Common myeloid progenitor, CD34-positive (primary cell): ENCODE measurements at regions not wholly inside any gene's neighbourhood (a gene's known extent, or its start where the extent isn't known, plus 50 kb on each side); places are given as distances from the start of the nearest gene placed in this dataset.
A peak's percentile ranks its signal among the peaks of the same experiment; 100 is the strongest.

Experiments
- CTCF ChIA-PET: fragments of 350-600 bp; sonication (Branson Sonifier 250); formaldehyde crosslinking; loops from one replicate; lab custom pipeline; 2021; ENCODE audit warnings: antibody characterized with exemption; lab: Charles Lee
- POLR2A ChIA-PET: fragments of 350-600 bp; sonication (Branson Sonifier 250); formaldehyde crosslinking; loops from one replicate; lab custom pipeline; 2021; ENCODE audit warnings: antibody characterized with exemption; lab: Charles Lee
- DNase-seq, 3 donors: peaks; one replicate each; pipeline versions ENCODE4 v3.0.0 to v3.0.0-alpha.2; 2013
- H3K27ac ChIP-seq, 2 experiments: 1 replicate in 1 of 2; 2 replicates in 1 of 2; pipeline ENCODE4 v1.7.0; 2013; ENCODE audit warnings: inconsistent platforms in 2 of 2, low read length in 2 of 2, mild to moderate bottlenecking in 2 of 2, low read depth in 1 of 2, moderate library complexity in 1 of 2; ENCODE audit not compliant: severe bottlenecking in 2 of 2, insufficient read depth in 1 of 2, poor library complexity in 1 of 2
- H3K27me3 ChIP-seq, 5 experiments: replicated peaks in 2 of 5; 1 replicate in 3 of 5; 2 replicates in 2 of 5; pipeline versions ENCODE4 v1.6.1 to v1.7.0; 2013; ENCODE audit warnings: low read length in 4 of 5, mild to moderate bottlenecking in 2 of 5, moderate library complexity in 2 of 5, inconsistent platforms in 1 of 5; ENCODE audit not compliant: insufficient read depth in 5 of 5, control insufficient read depth in 4 of 5
- H3K36me3 ChIP-seq, 4 experiments: 1 replicate in 2 of 4; 2 replicates in 2 of 4; pipeline versions ENCODE4 v1.6.1 to v1.7.0; 2013; ENCODE audit warnings: low read length in 3 of 4, control low read depth in 1 of 4, mild to moderate bottlenecking in 1 of 4; ENCODE audit not compliant: control insufficient read depth in 4 of 4, insufficient read depth in 4 of 4
- H3K4me1 ChIP-seq, 4 experiments: 1 replicate in 3 of 4; 2 replicates in 1 of 4; pipeline versions ENCODE4 v1.6.1 to v1.7.1; 2013; ENCODE audit warnings: low read length in 3 of 4, mild to moderate bottlenecking in 3 of 4, control low read depth in 1 of 4, inconsistent platforms in 1 of 4, moderate library complexity in 1 of 4; ENCODE audit not compliant: control insufficient read depth in 4 of 4, insufficient read depth in 4 of 4; ENCODE audit errors: control extremely low read depth in 1 of 4
- H3K4me3 ChIP-seq, 7 experiments: 1 replicate in 4 of 7; 2 replicates in 3 of 7; pipeline versions ENCODE4 v1.5.1 to v1.7.0; 2013; ENCODE audit warnings: mild to moderate bottlenecking in 7 of 7, low read length in 6 of 7, moderate library complexity in 6 of 7, inconsistent platforms in 2 of 7, low read depth in 2 of 7, control low read depth in 1 of 7; ENCODE audit not compliant: insufficient read depth in 4 of 7, control insufficient read depth in 1 of 7; ENCODE audit errors: extremely low read depth in 1 of 7
- H3K9me3 ChIP-seq, 5 experiments: 1 replicate in 4 of 5; 2 replicates in 1 of 5; pipeline versions ENCODE4 v1.6.1 to v1.7.1; 2013; ENCODE audit warnings: low read length in 4 of 5, mild to moderate bottlenecking in 2 of 5, inconsistent platforms in 1 of 5, low read depth in 1 of 5, moderate library complexity in 1 of 5; ENCODE audit not compliant: control insufficient read depth in 4 of 5, insufficient read depth in 2 of 5; ENCODE audit errors: control extremely low read depth in 1 of 5
- WGBS: methylation state at CpG from one replicate; pipeline ENCODE4 v1.1.5; 2013; ENCODE audit not compliant: insufficient coverage; 5-methylcytosine and 5-hydroxymethylcytosine counted together

DNA sequence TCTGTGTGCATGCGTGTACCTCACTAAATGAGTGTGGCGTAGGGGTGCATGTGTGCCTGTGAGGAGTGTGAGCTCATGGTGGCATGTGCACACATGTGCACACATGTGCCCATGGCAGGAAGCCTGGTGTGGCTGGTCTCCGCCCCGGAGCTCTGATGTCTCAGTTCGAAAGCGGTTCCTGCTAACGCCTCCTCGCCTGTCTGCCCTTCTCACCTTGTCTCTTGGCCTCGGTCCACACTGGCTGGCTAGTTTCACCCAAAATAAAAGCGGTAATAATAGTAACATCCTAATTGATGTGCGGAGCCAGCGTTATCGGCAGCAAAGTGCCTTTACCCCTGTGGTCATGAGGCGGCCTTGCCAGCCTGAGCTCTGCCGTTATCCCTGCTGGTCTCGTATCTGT is 1190.4 kb downstream of the BRD1 start:
- Histone ChIP-seq H3K27me3 (no peaks in the 10 kb centered on the region), H3K9me3 (no peaks in the 10 kb centered on the region), H3K4me3 (no peak overlapping the region), H3K4me1 (peaks cover 0 to 18% (median 9%) of the 10 kb centered on the region in 4 experiments), H3K36me3 (no peaks in the 10 kb centered on the region), H3K27ac (no peak overlapping the region)
- CTCF ChIA-PET = no interaction called here
- 95% methylated on average over 16 of the region's 16 CpGs for WGBS
- no peak for DNase-seq
- POLR2A ChIA-PET = no interaction called here

DNA sequence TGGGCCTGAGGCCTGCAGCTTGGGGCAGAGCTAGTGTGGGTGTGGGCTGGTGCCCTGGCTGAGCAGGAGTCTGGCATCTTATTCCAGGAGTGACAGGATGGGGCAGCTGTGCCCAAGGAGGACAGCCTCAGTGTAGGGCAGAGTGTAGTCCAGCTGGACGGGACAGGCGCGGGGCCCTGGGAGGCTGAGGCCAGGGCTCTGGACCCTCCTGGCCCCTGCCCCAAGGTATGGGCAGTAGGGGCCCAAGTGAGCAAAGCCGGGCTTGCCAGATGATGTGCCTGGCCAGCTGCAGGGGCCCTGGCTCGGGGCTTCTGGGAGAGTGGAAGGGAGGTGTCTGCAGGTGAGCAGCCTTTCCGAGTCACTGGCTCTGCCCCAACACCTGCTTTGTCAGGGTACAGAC is 1190.9 kb downstream of the BRD1 start:
- ChIA-PET CTCF (no interaction called here), POLR2A (no interaction called here)
- Histone ChIP-seq H3K4me1 (peaks cover 0 to 18% (median 9%) of the 10 kb centered on the region in 4 experiments), H3K27me3 (no peaks in the 10 kb centered on the region), H3K9me3 (no peaks in the 10 kb centered on the region), H3K36me3 (no peaks in the 10 kb centered on the region), H3K27ac (no peak overlapping the region), H3K4me3 (no peak overlapping the region)
- 98% methylated on average over 6 of the region's 6 CpGs for WGBS
- DNase-seq = no peak

DNA sequence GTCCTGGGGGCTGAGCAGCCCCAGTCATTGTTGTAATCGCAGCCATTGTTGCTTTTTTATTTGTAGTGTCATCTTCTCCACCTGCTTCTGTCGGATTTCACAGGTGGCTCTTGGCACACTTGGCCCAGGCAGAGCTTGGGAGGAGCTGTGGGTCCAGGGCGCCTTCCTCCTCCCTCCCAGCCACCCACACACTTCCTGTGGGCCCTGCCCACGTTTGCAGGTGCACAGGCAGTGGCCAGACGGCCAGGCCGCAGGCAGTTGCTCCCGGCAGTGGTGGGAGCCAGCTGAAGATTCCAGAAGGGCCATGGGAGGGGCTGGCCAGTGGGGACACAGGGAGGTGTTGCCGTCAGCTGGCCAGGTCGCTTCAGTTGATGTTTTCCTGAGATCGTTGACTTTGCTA is 1191.9 kb downstream of the BRD1 start:
- Histone ChIP-seq H3K27me3 (no peaks in the 10 kb centered on the region), H3K36me3 (no peaks in the 10 kb centered on the region), H3K4me3 (peak overlapping the region in 1 of 7 experiments; percentile 0), H3K27ac (no peak overlapping the region), H3K9me3 (no peaks in the 10 kb centered on the region), H3K4me1 (peaks cover 0 to 18% (median 9%) of the 10 kb centered on the region in 4 experiments)
- ChIA-PET CTCF (no interaction called here), POLR2A (no interaction called here)
- peak; percentile 1 to 24 (median 6) for DNase-seq
- 53% methylated on average over 4 of the region's 10 CpGs for WGBS

DNA sequence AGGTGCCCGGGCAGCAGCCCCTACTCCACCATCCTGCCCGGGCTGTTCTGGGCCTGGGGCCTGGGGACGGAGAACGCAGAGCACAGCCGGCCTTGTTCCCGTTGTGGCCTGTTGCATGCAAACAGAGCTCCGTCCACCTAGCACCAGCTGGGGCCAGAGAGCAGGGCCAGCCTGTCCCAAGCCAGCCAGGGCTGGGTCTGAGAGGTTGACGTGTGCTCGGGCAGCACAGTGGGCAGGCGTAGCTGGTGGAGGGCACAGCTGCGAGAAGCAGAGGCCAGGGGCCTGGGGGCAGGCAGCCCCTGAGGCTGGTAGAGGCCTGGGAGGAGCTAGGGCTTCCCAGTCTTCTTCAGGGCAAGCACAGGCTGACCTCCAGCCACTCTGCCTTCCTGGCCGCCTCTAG is 1192.6 kb downstream of the BRD1 start:
- no peaks in the 10 kb centered on the region for H3K36me3 ChIP-seq
- H3K4me1 ChIP-seq = peaks cover 0 to 18% (median 9%) of the 10 kb centered on the region in 4 experiments
- H3K4me3 ChIP-seq = no peak overlapping the region
- DNase-seq = no peak
- ChIA-PET POLR2A (no interaction called here), CTCF (no interaction called here)
- no peaks in the 10 kb centered on the region for H3K9me3 ChIP-seq
- no peak overlapping the region for H3K27ac ChIP-seq
- H3K27me3 ChIP-seq = no peaks in the 10 kb centered on the region
- WGBS = 91% methylated on average over 12 of the region's 12 CpGs

DNA sequence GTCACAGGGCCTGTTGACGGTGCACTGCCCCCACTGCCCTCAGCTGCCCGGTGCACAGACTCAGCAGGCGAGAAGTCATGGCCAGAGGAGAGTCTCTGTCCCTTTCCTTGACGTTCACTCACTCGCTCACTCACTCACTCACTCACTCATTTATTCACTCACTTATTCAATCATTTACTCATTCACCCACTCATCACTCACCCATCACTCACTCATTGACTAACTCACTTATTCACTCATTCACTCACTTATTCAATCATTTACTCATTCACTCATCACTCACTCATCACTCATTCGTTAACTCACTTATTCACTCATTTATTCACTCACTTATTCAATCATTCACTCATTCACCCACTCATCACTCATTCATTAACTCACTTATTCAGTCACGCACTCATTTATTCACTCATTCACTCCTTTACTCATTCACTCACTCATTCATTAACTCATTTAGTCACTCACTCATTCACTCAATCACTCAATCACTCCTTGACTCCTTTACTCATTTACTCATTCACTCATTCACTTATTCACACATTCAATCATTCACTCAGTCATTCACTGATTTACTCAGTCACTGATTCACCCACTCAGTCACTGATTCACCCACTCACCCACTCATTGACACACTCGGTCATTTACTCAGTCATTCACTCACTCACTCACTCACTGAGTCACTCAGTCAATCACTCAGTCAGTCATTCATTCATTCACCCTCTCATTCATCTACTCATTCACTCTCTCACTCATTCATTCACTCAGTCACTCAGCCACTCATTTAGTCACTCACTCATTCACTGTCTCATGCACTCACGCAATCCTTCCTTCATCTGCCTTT is 1193.5 kb downstream of the BRD1 start:
- no peak overlapping the region for H3K4me3 ChIP-seq
- WGBS = 92% methylated on average over 9 of the region's 9 CpGs
- peaks cover 0 to 18% (median 9%) of the 10 kb centered on the region in 4 experiments for H3K4me1 ChIP-seq
- DNase-seq = no peak
- H3K36me3 ChIP-seq = no peaks in the 10 kb centered on the region
- ChIA-PET CTCF (no interaction called here), POLR2A (no interaction called here)
- H3K27ac ChIP-seq = no peak overlapping the region
- no peaks in the 10 kb centered on the region for H3K27me3 ChIP-seq
- H3K9me3 ChIP-seq = no peaks in the 10 kb centered on the region

DNA sequence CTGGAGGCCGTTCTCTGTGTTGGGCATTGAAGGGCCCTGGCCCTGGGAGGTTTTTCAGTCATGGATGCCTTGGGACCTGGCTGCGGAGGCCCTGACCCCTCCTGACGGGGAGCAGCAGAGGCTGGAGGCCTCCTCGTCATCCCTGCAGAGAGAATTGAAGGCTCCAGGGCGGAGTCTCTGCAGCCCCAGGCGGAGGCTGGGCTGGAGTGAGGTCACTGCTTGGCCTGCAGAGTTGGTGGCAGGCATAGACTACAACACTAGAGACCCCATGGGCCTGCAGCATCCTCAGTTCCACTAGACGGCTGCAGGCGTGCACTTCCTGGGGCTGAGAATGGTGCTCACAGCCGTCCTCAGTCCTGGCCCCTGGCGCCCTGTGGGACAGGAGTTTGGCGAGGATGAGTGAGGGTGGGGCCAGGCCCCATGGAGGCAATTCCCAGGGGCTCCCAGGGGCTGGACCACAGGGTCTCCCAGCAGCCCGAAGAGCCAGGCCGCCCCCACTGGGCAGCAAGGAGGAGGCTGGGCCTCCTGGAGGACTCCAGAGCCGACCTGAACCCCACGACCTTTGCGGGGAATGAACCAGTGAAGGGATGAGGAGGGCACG is 1194.9 kb downstream of the BRD1 start:
- Histone ChIP-seq H3K4me3 (no peak overlapping the region), H3K9me3 (no peaks in the 10 kb centered on the region), H3K27ac (no peak overlapping the region), H3K4me1 (peaks cover 0 to 18% (median 9%) of the 10 kb centered on the region in 4 experiments), H3K27me3 (no peaks in the 10 kb centered on the region), H3K36me3 (no peaks in the 10 kb centered on the region)
- ChIA-PET CTCF (no interaction called here), POLR2A (no interaction called here)
- DNase-seq = no peak
- 92% methylated on average over 16 of the region's 17 CpGs for WGBS

DNA sequence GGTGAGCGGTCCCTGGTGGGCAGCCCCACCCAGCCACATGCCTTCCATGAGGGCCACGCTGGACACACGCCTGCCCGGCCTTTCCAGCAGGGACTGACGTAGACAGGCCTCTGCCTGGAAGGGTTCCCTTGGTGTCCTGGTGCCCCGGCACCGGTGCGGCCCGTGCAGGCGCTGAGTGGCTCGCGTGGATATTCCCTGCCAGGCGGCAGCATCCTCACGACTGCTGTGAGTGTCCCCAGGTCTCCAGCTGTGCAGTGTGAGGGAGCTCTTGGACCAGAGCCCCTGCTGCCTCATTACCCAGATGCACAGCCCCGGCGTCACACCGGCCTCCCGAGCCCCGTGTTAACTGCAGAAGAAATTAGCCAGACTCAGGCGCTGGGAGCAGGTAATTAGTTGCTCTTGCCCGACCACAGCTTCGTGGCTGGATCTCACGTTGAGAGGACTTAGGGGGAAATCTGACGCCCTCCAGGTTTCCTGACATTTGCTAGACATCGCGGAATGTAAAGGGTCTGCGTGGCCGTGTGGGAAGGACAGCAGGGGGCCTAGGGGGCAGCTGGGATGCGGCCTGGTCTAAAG is 1196.3 kb downstream of the BRD1 start:
- Histone ChIP-seq H3K4me3 (no peak overlapping the region), H3K27ac (no peak overlapping the region), H3K4me1 (peaks cover 0 to 18% (median 9%) of the 10 kb centered on the region in 4 experiments), H3K9me3 (no peaks in the 10 kb centered on the region), H3K36me3 (no peaks in the 10 kb centered on the region), H3K27me3 (no peaks in the 10 kb centered on the region)
- no peak for DNase-seq
- ChIA-PET POLR2A (no interaction called here), CTCF (no interaction called here)
- WGBS = 84% methylated on average over 28 of the region's 29 CpGs
